NCI-H2081 (cell line): ENCODE measurements at regions not wholly inside any gene's neighbourhood (a gene's known extent, or its start where the extent isn't known, plus 50 kb on each side); places are given as distances from the start of the nearest gene placed in this dataset.

Experiments used
- DNase-seq, 2 experiments: peaks; one replicate each; lab custom pipeline; 2025; lab: John Stamatoyannopoulos, UW

GRCh38 chr21:26653430-26653829 is 80.3 kb upstream of the CYYR1 start:
- peak in 1 of 2 experiments; percentile 12 for DNase-seq

- DNase-seq: no peak
These were observed 79.8 kb upstream of the CYYR1 start for GRCh38 chr21:26652854-26653253.

- no peak for DNase-seq
These were observed 68.0 kb upstream of the CYYR1 start for GRCh38 chr21:26641062-26641461.

GRCh38 chr21:26637201-26637745 is 64.2 kb upstream of the CYYR1 start:
- no peak for DNase-seq

GRCh38 chr21:26635681-26636080 is 62.6 kb upstream of the CYYR1 start:
- DNase-seq: no peak

GRCh38 chr21:26632691-26633090 is 59.6 kb upstream of the CYYR1 start:
- DNase-seq: no peak

GRCh38 chr21:26626187-26626586 is 53.1 kb upstream of the CYYR1 start:
- no peak for DNase-seq

- no peak for DNase-seq
These were observed 52.0 kb upstream of the CYYR1 start for GRCh38 chr21:26624983-26625519.
